ENCODE measurements at regions not wholly inside any gene's neighbourhood (a gene's known extent, or its start where the extent isn't known, plus 50 kb on each side); places are given as distances from the start of the nearest gene placed in this dataset.

GRCh38 chr16:60091071-60091470 lies 1357.0 kb upstream of the GOT2 start:
- TF ChIP-seq USF1 (IDR thresholded peaks at IDR 0.05) (no peak), REST (IDR thresholded peaks at IDR 0.05; ENCODE audit: low read depth) (no peak), ZBTB7A (IDR thresholded peaks at IDR 0.05; ENCODE audit: low read depth) (no peak), TCF12 (IDR thresholded peaks at IDR 0.05; ENCODE audit: low read depth) (no peak), CEBPB (IDR thresholded peaks at IDR 0.05) (no peak), TAF1 (IDR thresholded peaks at IDR 0.05; ENCODE audit: low read depth) (no peak), RAD21 (IDR thresholded peaks at IDR 0.05; ENCODE audit: low read depth) (no peak), EP300 (IDR thresholded peaks at IDR 0.05; ENCODE audit: borderline replicate concordance) (no peak), CREB1 (IDR thresholded peaks at IDR 0.05; ENCODE audit: low read depth) (no peak), TEAD4 (IDR thresholded peaks at IDR 0.05) (no peak), EGR1 (IDR thresholded peaks at IDR 0.05) (no peak)
- TF ChIP-seq, protein P1, sequence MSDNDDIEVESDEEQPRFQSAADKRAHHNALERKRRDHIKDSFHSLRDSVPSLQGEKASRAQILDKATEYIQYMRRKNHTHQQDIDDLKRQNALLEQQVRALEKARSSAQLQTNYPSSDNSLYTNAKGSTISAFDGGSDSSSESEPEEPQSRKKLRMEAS (IDR thresholded peaks at IDR 0.05), result no peak
